Spleen (tissue), 11 donors: ENCODE measurements at regions not wholly inside any gene's neighbourhood (a gene's known extent, or its start where the extent isn't known, plus 50 kb on each side); places are given as distances from the start of the nearest gene placed in this dataset.

Experiments used
- DNase-seq: peaks from one replicate; pipeline ENCODE4 v3.0.0-alpha.2; 2020
- H3K27ac ChIP-seq, 8 donors: fragments of 200-600 bp; sonication (generic) in 7 of 8; 1 replicate in 4 of 8; 2 replicates in 4 of 8; pipeline versions ENCODE4 v1.5.0 to v1.8.0; 2016 to 2021; ENCODE audit warnings: inconsistent platforms in 4 of 8, mild to moderate bottlenecking in 4 of 8, moderate library complexity in 1 of 8
- H3K27me3 ChIP-seq, 7 donors: fragments of 200-600 bp; sonication (generic) in 6 of 7; replicated peaks in 1 of 7; 1 replicate in 4 of 7; 2 replicates in 3 of 7; pipeline versions ENCODE4 v1.5.0 to v1.8.0; 2016 to 2021; ENCODE audit warnings: inconsistent platforms in 3 of 7, mild to moderate bottlenecking in 1 of 7
- H3K36me3 ChIP-seq, 6 donors: fragments of 200-600 bp; sonication (generic) in 5 of 6; 1 replicate in 4 of 6; 2 replicates in 2 of 6; pipeline versions ENCODE4 v1.5.0 to v1.8.0; 2016 to 2021; ENCODE audit warnings: inconsistent platforms in 2 of 6
- H3K4me1 ChIP-seq, 6 donors: fragments of 200-600 bp; sonication (generic) in 5 of 6; 1 replicate in 3 of 6; 2 replicates in 3 of 6; pipeline versions ENCODE4 v1.5.0 to v1.8.0; 2016 to 2021; ENCODE audit warnings: inconsistent platforms in 3 of 6
- H3K4me3 ChIP-seq, 8 donors: fragments of 200-600 bp; sonication (generic) in 7 of 8; 1 replicate in 4 of 8; 2 replicates in 4 of 8; pipeline versions ENCODE4 v1.5.0 to v1.8.0; 2016 to 2021; ENCODE audit warnings: inconsistent platforms in 4 of 8, mild to moderate bottlenecking in 4 of 8, moderate library complexity in 2 of 8
- H3K9me3 ChIP-seq, 8 donors: fragments of 200-600 bp; sonication (generic) in 7 of 8; 1 replicate in 4 of 8; 2 replicates in 4 of 8; pipeline versions ENCODE4 v1.5.0 to v1.8.0; 2016 to 2021; ENCODE audit warnings: inconsistent platforms in 4 of 8
- POLR2A ChIP-seq, 3 donors: fragments of 450-650 bp; IDR thresholded peaks; one replicate each; pipeline ENCODE4 v1.5.1; 2017; ENCODE audit warnings: antibody characterized with exemption in 3 of 3, mild to moderate bottlenecking in 1 of 3
- POLR2AphosphoS5 ChIP-seq, 3 donors: sonication (generic); formaldehyde crosslinking; IDR thresholded peaks; one replicate each; pipeline ENCODE4 v1.5.1; 2017; ENCODE audit warnings: antibody characterized with exemption in 3 of 3
- WGBS, 5 donors: extraction: QIAGEN DNeasy Blood & Tissue Kit in 3 of 5; methylation state at CpG; one replicate each; pipeline versions ENCODE4 v1.1.5 to v1.1.7; 2013 to 2018; 5-methylcytosine and 5-hydroxymethylcytosine counted together
- intact Hi-C: fragments of 100-400 bp; cut with DNase I; formaldehyde crosslinking; loops from one replicate; pipeline ENCODE4 v1.15.0; 2023; ENCODE audit warnings: low total_unique reads
- TF ChIP-seq, protein P1 (sequence below), 11 experiments: fragments of 200-600 bp in 7 of 11; fragments of 450-650 bp in 4 of 11; sonication (generic) in 4 of 11; IDR thresholded peaks in 8 of 11; conservative IDR thresholded peaks in 3 of 11; 1 replicate in 7 of 11; 2 replicates in 4 of 11; pipeline versions ENCODE4 v1.4.0 to v1.8.0; 2016 to 2021; ENCODE audit warnings: antibody characterized with exemption in 11 of 11, inconsistent platforms in 4 of 11, mild to moderate bottlenecking in 1 of 11
- donor health status: healthy with polysubstance abuse.
- donor health status: DM: no; HTN: no; CAD: no; lungs with moderate emphysema.
- donor health status: DM: no; HTN: no; CAD: no.
- donor health status: Bipolar disorder and iron deficiency.
- donor health status: healthy.
- donor health status: DM: no; HTN: no; CAD: no.
- donor health status: DM: yes; HTN: yes; CAD: no.

GRCh38 chr6:155913816-155914215 lies 458.2 kb upstream of the NOX3 start:
- 82 to 97% (median 88%) methylated on average over 8 of the region's 8 CpGs for WGBS, 5 donors
- Histone ChIP-seq H3K27me3 (no peaks in the 10 kb centered on the region), H3K4me3 (no peak overlapping the region), H3K36me3 (no peaks in the 10 kb centered on the region), H3K4me1 (no peaks in the 10 kb centered on the region), H3K9me3 (peaks cover 0 to 20% (median 10%) of the 10 kb centered on the region in 8 donors), H3K27ac (no peak overlapping the region)
- TF ChIP-seq POLR2A (IDR thresholded peaks at IDR 0.05) (no peak), POLR2AphosphoS5 (IDR thresholded peaks at IDR 0.05) (no peak)
- TF ChIP-seq, protein P1, sequence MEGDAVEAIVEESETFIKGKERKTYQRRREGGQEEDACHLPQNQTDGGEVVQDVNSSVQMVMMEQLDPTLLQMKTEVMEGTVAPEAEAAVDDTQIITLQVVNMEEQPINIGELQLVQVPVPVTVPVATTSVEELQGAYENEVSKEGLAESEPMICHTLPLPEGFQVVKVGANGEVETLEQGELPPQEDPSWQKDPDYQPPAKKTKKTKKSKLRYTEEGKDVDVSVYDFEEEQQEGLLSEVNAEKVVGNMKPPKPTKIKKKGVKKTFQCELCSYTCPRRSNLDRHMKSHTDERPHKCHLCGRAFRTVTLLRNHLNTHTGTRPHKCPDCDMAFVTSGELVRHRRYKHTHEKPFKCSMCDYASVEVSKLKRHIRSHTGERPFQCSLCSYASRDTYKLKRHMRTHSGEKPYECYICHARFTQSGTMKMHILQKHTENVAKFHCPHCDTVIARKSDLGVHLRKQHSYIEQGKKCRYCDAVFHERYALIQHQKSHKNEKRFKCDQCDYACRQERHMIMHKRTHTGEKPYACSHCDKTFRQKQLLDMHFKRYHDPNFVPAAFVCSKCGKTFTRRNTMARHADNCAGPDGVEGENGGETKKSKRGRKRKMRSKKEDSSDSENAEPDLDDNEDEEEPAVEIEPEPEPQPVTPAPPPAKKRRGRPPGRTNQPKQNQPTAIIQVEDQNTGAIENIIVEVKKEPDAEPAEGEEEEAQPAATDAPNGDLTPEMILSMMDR (IDR thresholded peaks at IDR 0.05 in 8 of 11, conservative IDR thresholded peaks at IDR 0.05 in 3 of 11) = no peak
- intact Hi-C loops = no loop called here
- DNase-seq = no peak

DNA sequence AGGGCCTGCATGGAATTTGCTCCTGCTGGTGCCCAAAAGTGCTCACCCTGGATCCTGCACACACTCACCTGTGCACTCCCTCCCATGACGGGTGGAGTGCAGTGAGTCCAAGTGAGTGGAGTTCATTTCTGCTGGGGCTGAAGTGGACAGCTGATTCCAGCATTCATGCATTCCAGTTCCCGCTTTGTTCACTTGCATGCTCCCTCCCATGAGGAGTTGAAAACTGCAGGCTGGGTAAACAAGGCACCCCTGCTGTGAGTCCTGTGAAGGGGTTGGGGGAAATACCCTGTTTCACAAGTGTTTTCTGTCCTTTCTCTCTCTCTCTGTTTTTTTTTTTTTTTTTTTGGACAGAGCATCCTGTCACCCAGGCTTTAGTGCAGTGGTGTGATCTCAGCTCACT lies 454.1 kb upstream of the NOX3 start:
- Histone ChIP-seq H3K4me3 (no peak overlapping the region), H3K9me3 (peaks cover 0 to 35% (median 15%) of the 10 kb centered on the region in 8 donors), H3K4me1 (no peaks in the 10 kb centered on the region), H3K27me3 (no peaks in the 10 kb centered on the region), H3K36me3 (no peaks in the 10 kb centered on the region), H3K27ac (no peak overlapping the region)
- 72 to 98% (median 83%) methylated on average over 2 of the region's 2 CpGs for WGBS, 5 donors
- TF ChIP-seq, protein P1 (IDR thresholded peaks at IDR 0.05 in 8 of 11, conservative IDR thresholded peaks at IDR 0.05 in 3 of 11) = no peak
- no peak for DNase-seq
- intact Hi-C loops = no loop called here

GRCh38 chr6:155895641-155896040 lies 440.0 kb upstream of the NOX3 start:
- H3K36me3 ChIP-seq = no peaks in the 10 kb centered on the region
- H3K4me1 ChIP-seq = no peaks in the 10 kb centered on the region
- H3K4me3 ChIP-seq = no peak overlapping the region
- 83 to 92% (median 90%) methylated on average over 3 of the region's 3 CpGs for WGBS, 5 donors
- no peaks in the 10 kb centered on the region for H3K27me3 ChIP-seq
- no peak for DNase-seq
- H3K27ac ChIP-seq = no peak overlapping the region
- TF ChIP-seq POLR2AphosphoS5 (IDR thresholded peaks at IDR 0.05) (no peak), POLR2A (IDR thresholded peaks at IDR 0.05) (no peak)
- TF ChIP-seq, protein P1 (IDR thresholded peaks at IDR 0.05 in 8 of 11, conservative IDR thresholded peaks at IDR 0.05 in 3 of 11) = no peak
- H3K9me3 ChIP-seq = peaks cover 0 to 4% (median 0%) of the 10 kb centered on the region in 8 donors
- intact Hi-C loops = no loop called here

DNA sequence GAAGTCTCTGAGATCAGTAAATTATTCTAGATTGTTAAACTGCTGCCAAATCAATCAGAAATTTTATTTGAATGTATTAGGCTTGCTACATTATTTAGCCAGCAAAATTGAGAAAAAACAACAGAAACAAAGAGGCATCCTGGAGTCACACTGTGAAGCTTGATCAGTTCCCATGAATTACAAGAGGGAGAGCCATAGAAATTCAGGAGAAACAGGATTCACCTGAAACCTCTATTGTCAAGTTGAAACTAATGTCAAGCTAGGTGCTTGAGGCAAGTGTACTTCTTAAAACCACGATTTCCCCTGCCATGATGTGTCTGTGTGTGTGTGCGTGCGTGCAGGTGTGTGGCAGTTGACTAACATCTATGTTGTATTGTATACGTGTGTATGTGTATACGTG lies 439.1 kb upstream of the NOX3 start:
- WGBS, 5 donors = 76 to 88% (median 84%) methylated on average over 5 of the region's 5 CpGs
- Histone ChIP-seq H3K4me3 (no peak overlapping the region), H3K27me3 (no peaks in the 10 kb centered on the region), H3K36me3 (no peaks in the 10 kb centered on the region), H3K9me3 (peaks cover 0 to 4% (median 0%) of the 10 kb centered on the region in 8 donors), H3K4me1 (no peaks in the 10 kb centered on the region), H3K27ac (no peak overlapping the region)
- TF ChIP-seq POLR2AphosphoS5 (IDR thresholded peaks at IDR 0.05) = no peak
- no peak for DNase-seq
- intact Hi-C loops = no loop called here

DNA sequence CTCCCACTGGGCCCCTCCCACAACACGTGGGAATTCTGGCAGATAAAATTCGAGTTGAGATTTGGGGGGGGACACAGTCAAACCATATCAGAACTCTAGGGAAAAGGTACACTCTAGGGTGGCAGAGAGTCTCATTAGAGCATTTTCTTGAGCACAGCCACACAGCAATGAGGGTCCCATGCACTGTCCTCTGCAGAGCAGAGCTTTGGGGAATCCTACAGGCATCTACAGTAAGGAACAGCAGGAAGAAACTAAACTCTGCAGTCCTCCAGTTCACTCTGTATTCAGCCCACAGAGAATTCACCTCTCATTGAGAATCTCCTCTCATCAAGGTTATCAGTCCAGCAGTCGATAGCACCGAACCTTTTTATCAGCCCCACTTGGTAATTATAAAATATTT lies 438.6 kb upstream of the NOX3 start:
- no peak for DNase-seq
- intact Hi-C loops = no loop called here
- H3K4me3 ChIP-seq = no peak overlapping the region

More for the DNA sequence above, 438.6 kb upstream of the NOX3 start:
- Histone ChIP-seq H3K27ac (no peak overlapping the region), H3K9me3 (peaks cover 0 to 4% (median 0%) of the 10 kb centered on the region in 8 donors), H3K4me1 (no peaks in the 10 kb centered on the region), H3K27me3 (no peaks in the 10 kb centered on the region), H3K36me3 (no peaks in the 10 kb centered on the region)
- no peak for TF ChIP-seq POLR2A (IDR thresholded peaks at IDR 0.05)
- TF ChIP-seq, protein P1 (IDR thresholded peaks at IDR 0.05 in 8 of 11, conservative IDR thresholded peaks at IDR 0.05 in 3 of 11) = no peak
- TF ChIP-seq POLR2AphosphoS5 (IDR thresholded peaks at IDR 0.05) = no peak
- 80 to 94% (median 82%) methylated on average over 4 of the region's 4 CpGs for WGBS, 5 donors
